Hepatocyte (in vitro differentiated cells): ENCODE measurements at regions not wholly inside any gene's neighbourhood (a gene's known extent, or its start where the extent isn't known, plus 50 kb on each side); places are given as distances from the start of the nearest gene placed in this dataset.

Source experiments
- DNase-seq: peaks from one replicate; pipeline ENCODE4 v3.0.0-alpha.2; 2016; ENCODE audit warnings: low spot score
- H2AFZ ChIP-seq: fragments of 200-600 bp; sonication (generic); 2 replicates; pipeline ENCODE4 v1.6.0; 2016; ENCODE audit warnings: antibody characterized with exemption, mild to moderate bottlenecking
- H3K27ac ChIP-seq: fragments of 200-600 bp; sonication (generic); 2 replicates; pipeline ENCODE4 v1.5.1; 2016; ENCODE audit warnings: mild to moderate bottlenecking
- H3K27me3 ChIP-seq: fragments of 200-600 bp; sonication (generic); 2 replicates; pipeline ENCODE4 v1.6.1; 2016
- H3K36me3 ChIP-seq: fragments of 200-600 bp; sonication (generic); replicated peaks from 2 replicates; pipeline ENCODE4 v1.5.1; 2016; ENCODE audit warnings: low read depth; ENCODE audit not compliant: insufficient read depth
- H3K4me1 ChIP-seq: fragments of 200-600 bp; sonication (generic); 2 replicates; pipeline ENCODE4 v1.5.1; 2016; ENCODE audit warnings: mild to moderate bottlenecking, moderate library complexity; ENCODE audit not compliant: insufficient read depth
- H3K4me2 ChIP-seq: fragments of 200-600 bp; sonication (generic); 2 replicates; pipeline ENCODE4 v1.6.0; 2016
- H3K4me3 ChIP-seq: fragments of 200-600 bp; sonication (generic); 2 replicates; pipeline ENCODE4 v1.5.1; 2016; ENCODE audit warnings: mild to moderate bottlenecking
- H3K79me2 ChIP-seq: fragments of 200-600 bp; sonication (generic); 2 replicates; pipeline ENCODE4 v1.6.0; 2017; ENCODE audit warnings: mild to moderate bottlenecking
- H3K9me2 ChIP-seq: fragments of 200-600 bp; sonication (generic); replicated peaks from 2 replicates; pipeline ENCODE4 v1.6.0; 2017; ENCODE audit warnings: mild to moderate bottlenecking; ENCODE audit not compliant: insufficient read depth
- H3K9me3 ChIP-seq: fragments of 200-600 bp; sonication (generic); 2 replicates; pipeline ENCODE4 v1.5.1; 2016; ENCODE audit warnings: low read depth, mild to moderate bottlenecking
- H4K20me1 ChIP-seq: fragments of 200-600 bp; sonication (generic); 2 replicates; pipeline ENCODE4 v1.6.0; 2016; ENCODE audit warnings: mild to moderate bottlenecking; ENCODE audit not compliant: insufficient read depth, poor library complexity, severe bottlenecking
- CTCF ChIP-seq: fragments of 200-600 bp; sonication (generic); IDR thresholded peaks from 2 replicates; pipeline ENCODE4 v1.5.1; 2016; ENCODE audit warnings: antibody characterized with exemption, mild to moderate bottlenecking; ENCODE audit not compliant: poor library complexity
- EZH2 ChIP-seq: fragments of 200-600 bp; sonication (generic); IDR thresholded peaks from 2 replicates; pipeline ENCODE4 v1.6.1; 2016; ENCODE audit warnings: antibody characterized with exemption, mild to moderate bottlenecking, borderline replicate concordance
- EZH2phosphoT487 ChIP-seq: fragments of 200-600 bp; sonication (generic); IDR thresholded peaks from one replicate; pipeline ENCODE4 v1.6.1; 2018; ENCODE audit warnings: antibody characterized with exemption, mild to moderate bottlenecking, low read depth, moderate library complexity; ENCODE audit not compliant: unreplicated experiment, severe bottlenecking
- WGBS: methylation state at CpG from one replicate; pipeline ENCODE4 v1.1.6; 2016; ENCODE audit warnings: low lambda C conversion rate; ENCODE audit errors: missing lambda C conversion rate; 5-methylcytosine and 5-hydroxymethylcytosine counted together

DNA sequence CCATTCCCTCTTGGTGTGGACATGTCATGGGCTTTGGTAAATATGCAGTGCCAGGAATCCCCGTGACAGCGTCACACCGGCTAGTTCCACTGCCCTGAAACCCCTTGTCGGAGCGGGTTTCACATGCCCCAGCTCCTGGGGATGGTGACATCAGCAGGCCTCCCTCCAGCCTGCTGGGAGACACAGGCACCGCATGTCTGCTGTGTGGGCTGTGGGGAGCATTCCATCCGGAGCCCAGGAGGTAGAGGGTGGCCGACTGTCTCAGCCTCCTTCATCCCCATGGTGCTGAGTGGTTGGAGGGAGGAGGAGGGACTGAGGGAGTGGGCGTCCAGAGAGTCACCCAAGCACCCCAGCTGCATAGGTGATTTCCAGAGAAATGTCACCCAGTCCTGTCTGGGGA lies 1161.1 kb downstream of the BRD1 start:
- H4K20me1 ChIP-seq: no peaks in the 10 kb centered on the region
- H3K27me3 ChIP-seq: no peaks in the 10 kb centered on the region
- no peak overlapping the region for H2AFZ ChIP-seq
- no peak for DNase-seq
- H3K9me3 ChIP-seq: no peaks in the 10 kb centered on the region
- no peak overlapping the region for H3K4me2 ChIP-seq
- no peaks in the 10 kb centered on the region for H3K9me2 ChIP-seq
- no peaks in the 10 kb centered on the region for H3K79me2 ChIP-seq
- no peak overlapping the region for H3K27ac ChIP-seq
- no peaks in the 10 kb centered on the region for H3K4me1 ChIP-seq
- WGBS: 92% methylated on average over 6 of the region's 9 CpGs
- no peaks in the 10 kb centered on the region for H3K36me3 ChIP-seq
- no peak overlapping the region for H3K4me3 ChIP-seq
- TF ChIP-seq EZH2 (no peak), CTCF (no peak), EZH2phosphoT487 (no peak)

GRCh38 chr22:48665311-48665995 lies 1162.2 kb downstream of the BRD1 start:
- Histone ChIP-seq H3K4me2 (no peak overlapping the region), H3K27me3 (no peaks in the 10 kb centered on the region), H3K4me3 (no peak overlapping the region), H3K79me2 (no peaks in the 10 kb centered on the region), H2AFZ (no peak overlapping the region), H3K9me2 (no peaks in the 10 kb centered on the region), H4K20me1 (no peaks in the 10 kb centered on the region), H3K4me1 (no peaks in the 10 kb centered on the region), H3K36me3 (no peaks in the 10 kb centered on the region), H3K9me3 (no peaks in the 10 kb centered on the region), H3K27ac (no peak overlapping the region)
- WGBS: 90% methylated on average over 17 of the region's 22 CpGs
- TF ChIP-seq EZH2 (no peak), CTCF (no peak), EZH2phosphoT487 (no peak)
- no peak for DNase-seq

- H3K9me3 ChIP-seq: no peaks in the 10 kb centered on the region
- no peaks in the 10 kb centered on the region for H3K27me3 ChIP-seq
- H3K4me1 ChIP-seq: no peaks in the 10 kb centered on the region
- no peak overlapping the region for H3K4me2 ChIP-seq
- H3K79me2 ChIP-seq: no peaks in the 10 kb centered on the region
- H3K9me2 ChIP-seq: no peaks in the 10 kb centered on the region
- no peak overlapping the region for H2AFZ ChIP-seq
- TF ChIP-seq EZH2phosphoT487 (no peak), CTCF (no peak), EZH2 (no peak)
- DNase-seq: no peak
- H3K36me3 ChIP-seq: no peaks in the 10 kb centered on the region
- 94% methylated on average over 13 of the region's 13 CpGs for WGBS
- H3K4me3 ChIP-seq: no peak overlapping the region
- H4K20me1 ChIP-seq: no peaks in the 10 kb centered on the region
- H3K27ac ChIP-seq: no peak overlapping the region
These were observed 1163.1 kb downstream of the BRD1 start for GRCh38 chr22:48664586-48664985.
